ENCODE measurements at regions not wholly inside any gene's neighbourhood (a gene's known extent, or its start where the extent isn't known, plus 50 kb on each side); places are given as distances from the start of the nearest gene placed in this dataset.

DNA sequence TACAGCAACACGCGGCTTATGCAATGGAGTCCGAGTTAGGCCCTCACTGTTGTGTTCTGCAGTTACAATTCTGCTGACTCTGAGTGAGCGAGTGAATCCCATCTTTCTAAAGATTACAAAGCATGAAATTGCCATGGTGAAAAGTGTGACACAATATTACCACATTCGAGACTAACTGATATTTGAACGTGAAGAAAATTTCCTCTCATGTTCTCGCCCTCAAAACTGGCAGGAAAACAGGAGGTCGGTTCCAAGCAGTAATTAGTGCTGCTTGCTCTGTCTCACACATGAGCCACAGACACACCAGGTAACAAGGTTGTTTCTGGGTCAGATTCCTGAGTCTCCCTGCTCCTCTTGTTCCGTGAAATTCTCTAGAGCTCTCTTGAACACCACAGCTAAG, 93.7 kb upstream of the RIOK3 start:
- TF ChIP-seq, protein P1, sequence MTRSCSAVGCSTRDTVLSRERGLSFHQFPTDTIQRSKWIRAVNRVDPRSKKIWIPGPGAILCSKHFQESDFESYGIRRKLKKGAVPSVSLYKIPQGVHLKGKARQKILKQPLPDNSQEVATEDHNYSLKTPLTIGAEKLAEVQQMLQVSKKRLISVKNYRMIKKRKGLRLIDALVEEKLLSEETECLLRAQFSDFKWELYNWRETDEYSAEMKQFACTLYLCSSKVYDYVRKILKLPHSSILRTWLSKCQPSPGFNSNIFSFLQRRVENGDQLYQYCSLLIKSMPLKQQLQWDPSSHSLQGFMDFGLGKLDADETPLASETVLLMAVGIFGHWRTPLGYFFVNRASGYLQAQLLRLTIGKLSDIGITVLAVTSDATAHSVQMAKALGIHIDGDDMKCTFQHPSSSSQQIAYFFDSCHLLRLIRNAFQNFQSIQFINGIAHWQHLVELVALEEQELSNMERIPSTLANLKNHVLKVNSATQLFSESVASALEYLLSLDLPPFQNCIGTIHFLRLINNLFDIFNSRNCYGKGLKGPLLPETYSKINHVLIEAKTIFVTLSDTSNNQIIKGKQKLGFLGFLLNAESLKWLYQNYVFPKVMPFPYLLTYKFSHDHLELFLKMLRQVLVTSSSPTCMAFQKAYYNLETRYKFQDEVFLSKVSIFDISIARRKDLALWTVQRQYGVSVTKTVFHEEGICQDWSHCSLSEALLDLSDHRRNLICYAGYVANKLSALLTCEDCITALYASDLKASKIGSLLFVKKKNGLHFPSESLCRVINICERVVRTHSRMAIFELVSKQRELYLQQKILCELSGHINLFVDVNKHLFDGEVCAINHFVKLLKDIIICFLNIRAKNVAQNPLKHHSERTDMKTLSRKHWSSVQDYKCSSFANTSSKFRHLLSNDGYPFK (CRISPR knock-in tag; IDR thresholded peaks at IDR 0.05; ENCODE audit: borderline replicate concordance), result no peak
- TF ChIP-seq ZNF205 (CRISPR knock-in tag; IDR thresholded peaks at IDR 0.05), result no peak
- TF ChIP-seq, protein P2, sequence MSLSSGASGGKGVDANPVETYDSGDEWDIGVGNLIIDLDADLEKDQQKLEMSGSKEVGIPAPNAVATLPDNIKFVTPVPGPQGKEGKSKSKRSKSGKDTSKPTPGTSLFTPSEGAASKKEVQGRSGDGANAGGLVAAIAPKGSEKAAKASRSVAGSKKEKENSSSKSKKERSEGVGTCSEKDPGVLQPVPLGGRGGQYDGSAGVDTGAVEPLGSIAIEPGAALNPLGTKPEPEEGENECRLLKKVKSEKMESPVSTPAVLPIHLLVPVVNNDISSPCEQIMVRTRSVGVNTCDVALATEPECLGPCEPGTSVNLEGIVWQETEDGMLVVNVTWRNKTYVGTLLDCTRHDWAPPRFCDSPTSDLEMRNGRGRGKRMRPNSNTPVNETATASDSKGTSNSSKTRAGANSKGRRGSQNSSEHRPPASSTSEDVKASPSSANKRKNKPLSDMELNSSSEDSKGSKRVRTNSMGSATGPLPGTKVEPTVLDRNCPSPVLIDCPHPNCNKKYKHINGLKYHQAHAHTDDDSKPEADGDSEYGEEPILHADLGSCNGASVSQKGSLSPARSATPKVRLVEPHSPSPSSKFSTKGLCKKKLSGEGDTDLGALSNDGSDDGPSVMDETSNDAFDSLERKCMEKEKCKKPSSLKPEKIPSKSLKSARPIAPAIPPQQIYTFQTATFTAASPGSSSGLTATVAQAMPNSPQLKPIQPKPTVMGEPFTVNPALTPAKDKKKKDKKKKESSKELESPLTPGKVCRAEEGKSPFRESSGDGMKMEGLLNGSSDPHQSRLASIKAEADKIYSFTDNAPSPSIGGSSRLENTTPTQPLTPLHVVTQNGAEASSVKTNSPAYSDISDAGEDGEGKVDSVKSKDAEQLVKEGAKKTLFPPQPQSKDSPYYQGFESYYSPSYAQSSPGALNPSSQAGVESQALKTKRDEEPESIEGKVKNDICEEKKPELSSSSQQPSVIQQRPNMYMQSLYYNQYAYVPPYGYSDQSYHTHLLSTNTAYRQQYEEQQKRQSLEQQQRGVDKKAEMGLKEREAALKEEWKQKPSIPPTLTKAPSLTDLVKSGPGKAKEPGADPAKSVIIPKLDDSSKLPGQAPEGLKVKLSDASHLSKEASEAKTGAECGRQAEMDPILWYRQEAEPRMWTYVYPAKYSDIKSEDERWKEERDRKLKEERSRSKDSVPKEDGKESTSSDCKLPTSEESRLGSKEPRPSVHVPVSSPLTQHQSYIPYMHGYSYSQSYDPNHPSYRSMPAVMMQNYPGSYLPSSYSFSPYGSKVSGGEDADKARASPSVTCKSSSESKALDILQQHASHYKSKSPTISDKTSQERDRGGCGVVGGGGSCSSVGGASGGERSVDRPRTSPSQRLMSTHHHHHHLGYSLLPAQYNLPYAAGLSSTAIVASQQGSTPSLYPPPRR (CRISPR knock-in tag; IDR thresholded peaks at IDR 0.05; ENCODE audit: borderline replicate concordance), result no peak
- no peak for TF ChIP-seq FOXK2 (IDR thresholded peaks at IDR 0.05)
- TF ChIP-seq, protein P3, sequence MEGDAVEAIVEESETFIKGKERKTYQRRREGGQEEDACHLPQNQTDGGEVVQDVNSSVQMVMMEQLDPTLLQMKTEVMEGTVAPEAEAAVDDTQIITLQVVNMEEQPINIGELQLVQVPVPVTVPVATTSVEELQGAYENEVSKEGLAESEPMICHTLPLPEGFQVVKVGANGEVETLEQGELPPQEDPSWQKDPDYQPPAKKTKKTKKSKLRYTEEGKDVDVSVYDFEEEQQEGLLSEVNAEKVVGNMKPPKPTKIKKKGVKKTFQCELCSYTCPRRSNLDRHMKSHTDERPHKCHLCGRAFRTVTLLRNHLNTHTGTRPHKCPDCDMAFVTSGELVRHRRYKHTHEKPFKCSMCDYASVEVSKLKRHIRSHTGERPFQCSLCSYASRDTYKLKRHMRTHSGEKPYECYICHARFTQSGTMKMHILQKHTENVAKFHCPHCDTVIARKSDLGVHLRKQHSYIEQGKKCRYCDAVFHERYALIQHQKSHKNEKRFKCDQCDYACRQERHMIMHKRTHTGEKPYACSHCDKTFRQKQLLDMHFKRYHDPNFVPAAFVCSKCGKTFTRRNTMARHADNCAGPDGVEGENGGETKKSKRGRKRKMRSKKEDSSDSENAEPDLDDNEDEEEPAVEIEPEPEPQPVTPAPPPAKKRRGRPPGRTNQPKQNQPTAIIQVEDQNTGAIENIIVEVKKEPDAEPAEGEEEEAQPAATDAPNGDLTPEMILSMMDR (CRISPR knock-in tag; IDR thresholded peaks at IDR 0.05), result no peak
- TF ChIP-seq ZNF30 (CRISPR knock-in tag; IDR thresholded peaks at IDR 0.05), result no peak
- TF ChIP-seq ZNF766 (CRISPR knock-in tag; IDR thresholded peaks at IDR 0.05; ENCODE audit: borderline replicate concordance), result no peak
- no peak for TF ChIP-seq TCF7L2 (IDR thresholded peaks at IDR 0.05; ENCODE audit: low read depth, low read length)
- TF ChIP-seq, protein P4, sequence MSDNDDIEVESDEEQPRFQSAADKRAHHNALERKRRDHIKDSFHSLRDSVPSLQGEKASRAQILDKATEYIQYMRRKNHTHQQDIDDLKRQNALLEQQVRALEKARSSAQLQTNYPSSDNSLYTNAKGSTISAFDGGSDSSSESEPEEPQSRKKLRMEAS (IDR thresholded peaks at IDR 0.05), result no peak
- TF ChIP-seq POLR2AphosphoS5 (IDR thresholded peaks at IDR 0.05; ENCODE audit: low read depth, low read length), result no peak
- no peak for TF ChIP-seq ZNF670 (CRISPR knock-in tag; IDR thresholded peaks at IDR 0.05; ENCODE audit: borderline replicate concordance)
- no peak for TF ChIP-seq TP53 (CRISPR knock-in tag; conservative IDR thresholded peaks at IDR 0.05)
- no peak for TF ChIP-seq CEBPB (IDR thresholded peaks at IDR 0.05; ENCODE audit: borderline replicate concordance, low read depth, low read length)
- no peak for TF ChIP-seq NR2C2 (CRISPR knock-in tag; IDR thresholded peaks at IDR 0.05; ENCODE audit: borderline replicate concordance)
